ENCODE measurements at regions not wholly inside any gene's neighbourhood (a gene's known extent, or its start where the extent isn't known, plus 50 kb on each side); places are given as distances from the start of the nearest gene placed in this dataset.
"Not testable (repeated sequence)": the region's sequence is repeated elsewhere in the genome, so short reads cannot be mapped to it uniquely, and the experiment has no call there.

DNA sequence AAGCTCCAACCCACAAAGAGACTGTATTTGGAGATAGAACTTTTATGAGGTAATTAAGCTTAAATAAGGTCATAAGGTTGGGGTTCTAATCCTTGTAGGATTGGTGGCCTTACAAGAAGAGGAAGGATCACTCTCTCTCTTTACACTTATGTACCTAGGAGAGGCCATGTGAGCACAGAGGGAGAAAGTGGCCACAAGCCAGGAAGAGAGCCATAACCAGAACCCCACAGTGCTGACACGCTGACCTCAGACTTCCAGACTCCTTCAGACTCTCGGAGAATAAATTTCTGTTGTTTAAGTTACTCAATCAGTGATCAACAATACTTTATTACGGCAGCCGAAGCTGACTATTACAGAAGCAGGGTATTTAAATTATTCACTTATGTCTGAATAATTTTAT is 430.5 kb upstream of the EPHA7 start:
- H3K27me3 ChIP-seq, result no peaks in the 10 kb centered on the region
- H3K27ac ChIP-seq, result no peak overlapping the region
- intact Hi-C loops (cut with DNase I), result no loop called here
- DNase-seq (no peak), ATAC-seq (no peak)
- H3K4me1 ChIP-seq, result no peaks in the 10 kb centered on the region
- no peaks in the 10 kb centered on the region for H3K36me3 ChIP-seq
- H3K9me3 ChIP-seq, result peaks cover 0 to 8% (median 0%) of the 10 kb centered on the region in 12 donors
- no peak overlapping the region for H3K4me3 ChIP-seq
- TF ChIP-seq, protein P1, sequence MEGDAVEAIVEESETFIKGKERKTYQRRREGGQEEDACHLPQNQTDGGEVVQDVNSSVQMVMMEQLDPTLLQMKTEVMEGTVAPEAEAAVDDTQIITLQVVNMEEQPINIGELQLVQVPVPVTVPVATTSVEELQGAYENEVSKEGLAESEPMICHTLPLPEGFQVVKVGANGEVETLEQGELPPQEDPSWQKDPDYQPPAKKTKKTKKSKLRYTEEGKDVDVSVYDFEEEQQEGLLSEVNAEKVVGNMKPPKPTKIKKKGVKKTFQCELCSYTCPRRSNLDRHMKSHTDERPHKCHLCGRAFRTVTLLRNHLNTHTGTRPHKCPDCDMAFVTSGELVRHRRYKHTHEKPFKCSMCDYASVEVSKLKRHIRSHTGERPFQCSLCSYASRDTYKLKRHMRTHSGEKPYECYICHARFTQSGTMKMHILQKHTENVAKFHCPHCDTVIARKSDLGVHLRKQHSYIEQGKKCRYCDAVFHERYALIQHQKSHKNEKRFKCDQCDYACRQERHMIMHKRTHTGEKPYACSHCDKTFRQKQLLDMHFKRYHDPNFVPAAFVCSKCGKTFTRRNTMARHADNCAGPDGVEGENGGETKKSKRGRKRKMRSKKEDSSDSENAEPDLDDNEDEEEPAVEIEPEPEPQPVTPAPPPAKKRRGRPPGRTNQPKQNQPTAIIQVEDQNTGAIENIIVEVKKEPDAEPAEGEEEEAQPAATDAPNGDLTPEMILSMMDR (IDR thresholded peaks at IDR 0.05), result no peak
- no peak for TF ChIP-seq POLR2A (IDR thresholded peaks at IDR 0.05)
- 70 to 76% (median 74%) methylated on average over 4 of the region's 4 CpGs for WGBS, 4 donors

DNA sequence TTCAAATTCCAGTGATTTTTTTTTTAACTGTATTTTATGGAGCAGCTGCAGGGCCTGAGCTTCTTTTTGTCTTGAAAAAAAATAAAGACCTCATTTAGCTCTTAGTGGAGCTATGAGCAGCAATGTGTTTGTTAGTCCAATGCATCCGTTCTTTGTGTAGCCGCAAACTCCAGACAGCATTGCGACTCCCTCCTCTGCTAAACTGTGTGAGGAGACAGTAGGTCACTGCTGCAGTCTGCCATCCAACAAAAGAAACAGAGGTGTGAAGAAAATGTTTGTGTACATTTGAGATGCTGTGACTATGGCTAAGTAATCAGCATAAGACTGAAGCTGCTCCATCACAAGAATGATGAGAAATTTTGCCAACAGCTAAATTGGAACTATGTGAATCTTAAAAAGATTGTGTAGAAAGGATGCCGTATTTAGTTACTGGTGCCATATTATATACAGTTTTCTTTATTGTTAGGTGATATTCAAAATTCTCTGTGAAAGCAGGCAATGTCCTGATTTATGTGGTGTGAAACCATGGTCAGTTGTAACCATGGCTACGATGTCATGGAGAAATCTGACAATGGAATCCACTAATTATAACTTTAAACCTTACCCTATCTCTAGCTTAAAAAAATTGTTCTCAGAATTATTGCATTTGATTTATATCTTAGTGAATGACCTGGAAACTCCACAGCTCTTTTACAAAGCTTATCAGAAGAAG is 428.8 kb upstream of the EPHA7 start:
- TF ChIP-seq POLR2A (IDR thresholded peaks at IDR 0.05), result no peak
- TF ChIP-seq, protein P1 (IDR thresholded peaks at IDR 0.05), result no peak
- Histone ChIP-seq H3K4me1 (no peaks in the 10 kb centered on the region), H3K27ac (no peak overlapping the region), H3K36me3 (no peaks in the 10 kb centered on the region), H3K9me3 (peaks cover 0 to 4% (median 0%) of the 10 kb centered on the region in 12 donors), H3K27me3 (no peaks in the 10 kb centered on the region), H3K4me3 (no peak overlapping the region)
- DNase-seq (no peak), ATAC-seq (no peak)
- WGBS, 4 donors, result 83 to 91% (median 87%) methylated on average over 5 of the region's 5 CpGs
- intact Hi-C loops (cut with DNase I), result no loop called here

DNA sequence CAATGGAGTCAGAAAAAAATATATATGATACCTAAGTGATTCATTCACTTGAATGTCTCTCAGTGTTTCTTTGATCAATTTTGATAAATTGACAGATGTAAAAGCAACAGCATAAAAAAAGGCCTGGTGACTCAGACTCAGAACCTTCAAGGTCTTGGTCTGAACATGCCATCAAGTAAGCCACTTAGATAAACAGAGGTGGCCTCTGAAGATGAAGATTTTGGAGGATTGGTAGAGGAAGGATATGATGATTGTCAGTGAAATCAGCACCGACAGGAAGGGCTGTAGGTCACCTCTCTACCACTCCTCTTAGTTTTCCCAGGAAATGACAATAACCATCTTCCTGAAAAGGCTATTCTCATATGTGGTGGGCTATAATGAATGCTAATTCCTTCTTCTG is 422.8 kb upstream of the EPHA7 start:
- no peaks in the 10 kb centered on the region for H3K36me3 ChIP-seq
- no peaks in the 10 kb centered on the region for H3K4me1 ChIP-seq
- no peak overlapping the region for H3K4me3 ChIP-seq
- TF ChIP-seq, protein P1 (IDR thresholded peaks at IDR 0.05), result no peak
- TF ChIP-seq POLR2A (IDR thresholded peaks at IDR 0.05), result no peak
- DNase-seq (no peak), ATAC-seq (no peak)
- no peaks in the 10 kb centered on the region for H3K27me3 ChIP-seq
- H3K9me3 ChIP-seq, result no peaks in the 10 kb centered on the region
- no peak overlapping the region for H3K27ac ChIP-seq
- intact Hi-C loops (cut with DNase I), result no loop called here
- 56 to 74% (median 63%) methylated on average over 1 of the region's 1 CpG for WGBS, 4 donors

DNA sequence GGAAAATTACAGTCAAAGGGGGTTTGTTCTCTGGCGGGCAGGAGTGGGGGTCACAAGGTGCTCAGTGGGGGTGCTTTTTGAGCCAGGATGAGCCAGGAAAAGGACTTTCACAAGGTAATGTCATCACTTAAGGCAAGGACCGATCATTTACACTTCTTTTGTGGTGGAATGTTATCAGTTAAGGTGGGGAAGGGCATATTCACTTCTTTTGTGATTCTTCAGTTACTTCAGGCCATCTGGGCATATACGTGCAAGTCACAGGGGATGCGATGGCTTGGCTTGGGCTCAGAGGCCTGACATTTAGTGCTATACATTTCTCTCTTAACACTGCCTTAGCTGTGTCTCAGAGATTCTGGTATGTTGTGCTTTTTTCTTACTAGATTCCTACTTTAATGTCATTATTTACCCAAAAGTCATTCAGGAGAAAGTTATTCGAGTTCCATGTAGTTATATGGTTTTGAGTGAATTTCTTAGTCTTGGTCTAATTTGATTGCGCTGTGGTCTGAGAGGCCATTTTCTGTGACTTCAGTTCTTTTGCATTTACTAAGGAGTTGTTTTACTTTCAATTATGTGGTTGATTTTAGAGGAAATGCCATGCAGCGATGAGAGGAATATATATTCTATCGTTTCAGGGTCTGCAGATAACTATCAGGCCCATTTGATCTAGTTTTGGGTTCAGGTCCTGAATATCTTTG is 416.2 kb upstream of the EPHA7 start:
- 80 to 89% (median 85%) methylated on average over 7 to 8 of the region's 8 CpGs for WGBS, 4 donors
- intact Hi-C loops (cut with DNase I); H3K4me1 ChIP-seq: not testable (repeated sequence)

DNA sequence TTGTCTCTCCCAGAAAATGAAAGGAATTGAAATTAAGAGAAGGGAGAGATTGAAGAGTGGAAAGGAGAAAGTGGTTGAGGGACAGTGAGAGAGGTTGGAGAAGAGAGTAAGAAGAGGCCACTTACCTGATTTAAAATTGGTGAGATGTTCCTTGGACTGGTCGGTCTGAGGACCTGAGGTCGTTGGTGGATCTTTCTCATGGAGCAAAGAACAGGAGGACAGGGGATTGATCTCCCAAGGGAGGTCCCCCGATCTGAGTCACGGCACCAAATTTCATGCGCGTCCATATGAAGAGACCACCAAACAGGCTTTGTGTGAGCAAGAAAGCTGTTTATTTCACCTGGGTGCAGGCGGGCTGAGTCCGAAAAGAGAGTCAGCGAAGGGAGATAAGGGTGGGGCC is 415.7 kb upstream of the EPHA7 start:
- intact Hi-C loops (cut with DNase I); DNase-seq; H3K27me3 ChIP-seq; H3K36me3 ChIP-seq; H3K9me3 ChIP-seq; H3K4me3 ChIP-seq; H3K4me1 ChIP-seq; H3K27ac ChIP-seq; ATAC-seq: not testable (repeated sequence)
- 71 to 86% (median 76%) methylated on average over 8 to 9 of the region's 9 CpGs for WGBS, 4 donors

More for the DNA sequence above, 416.2 kb upstream of the EPHA7 start:
- H3K27me3 ChIP-seq, H3K36me3 ChIP-seq, H3K9me3 ChIP-seq, ATAC-seq, H3K27ac ChIP-seq, DNase-seq, H3K4me3 ChIP-seq: not testable (repeated sequence)

DNA sequence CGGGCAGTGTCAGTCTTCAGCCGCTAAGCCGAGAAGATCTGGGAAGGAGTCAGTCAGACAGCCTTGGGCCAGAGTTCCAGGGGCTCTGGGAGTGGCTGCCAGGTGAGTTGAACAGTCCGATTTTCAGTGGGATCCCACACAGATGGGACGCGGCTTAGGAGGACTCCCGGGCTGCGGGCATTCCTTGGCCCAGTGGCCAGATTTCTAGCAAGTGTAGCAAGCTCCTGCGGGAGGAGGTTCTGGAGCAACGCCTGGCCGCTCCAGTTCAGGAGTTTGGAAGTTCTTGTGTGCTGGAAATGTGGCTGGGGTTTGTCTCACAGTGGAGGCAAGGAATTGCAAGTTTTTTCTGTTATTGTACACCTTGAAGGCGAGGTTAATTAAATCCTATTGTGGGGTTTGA is 414.0 kb upstream of the EPHA7 start:
- H3K4me3 ChIP-seq; H3K36me3 ChIP-seq; intact Hi-C loops (cut with DNase I); H3K27ac ChIP-seq; DNase-seq; H3K9me3 ChIP-seq; H3K4me1 ChIP-seq; H3K27me3 ChIP-seq; ATAC-seq: not testable (repeated sequence)
- 76 to 86% (median 80%) methylated on average over 7 to 12 of the region's 12 CpGs for WGBS, 4 donors

DNA sequence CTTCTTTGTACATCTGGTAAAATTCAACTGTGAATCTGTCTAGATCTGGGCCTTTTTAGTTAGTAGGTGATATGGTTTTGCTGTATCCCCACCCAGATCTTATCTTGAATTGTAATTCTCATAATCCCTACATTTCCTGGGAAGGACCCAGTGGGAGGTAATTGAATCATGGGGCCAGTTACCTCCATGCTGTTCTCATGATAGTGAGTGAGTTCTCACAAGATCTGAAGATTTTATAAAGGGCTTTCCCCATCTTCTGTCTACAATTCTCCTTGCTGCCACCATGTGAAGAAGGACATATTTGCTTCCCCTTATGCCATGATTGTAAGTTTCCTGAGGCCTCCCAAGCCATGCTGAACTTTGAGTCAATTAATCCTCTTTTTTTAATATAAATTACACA is 410.4 kb upstream of the EPHA7 start:
- H3K4me3 ChIP-seq; H3K27me3 ChIP-seq; H3K9me3 ChIP-seq; ATAC-seq; DNase-seq; intact Hi-C loops (cut with DNase I); H3K36me3 ChIP-seq; H3K4me1 ChIP-seq; H3K27ac ChIP-seq: not testable (repeated sequence)

Data from heart left ventricle (tissue), 16 donors.